ENCODE measurements at regions not wholly inside any gene's neighbourhood (a gene's known extent, or its start where the extent isn't known, plus 50 kb on each side); places are given as distances from the start of the nearest gene placed in this dataset.
A peak's percentile ranks its signal among the peaks of the same experiment; 100 is the strongest.

DNA sequence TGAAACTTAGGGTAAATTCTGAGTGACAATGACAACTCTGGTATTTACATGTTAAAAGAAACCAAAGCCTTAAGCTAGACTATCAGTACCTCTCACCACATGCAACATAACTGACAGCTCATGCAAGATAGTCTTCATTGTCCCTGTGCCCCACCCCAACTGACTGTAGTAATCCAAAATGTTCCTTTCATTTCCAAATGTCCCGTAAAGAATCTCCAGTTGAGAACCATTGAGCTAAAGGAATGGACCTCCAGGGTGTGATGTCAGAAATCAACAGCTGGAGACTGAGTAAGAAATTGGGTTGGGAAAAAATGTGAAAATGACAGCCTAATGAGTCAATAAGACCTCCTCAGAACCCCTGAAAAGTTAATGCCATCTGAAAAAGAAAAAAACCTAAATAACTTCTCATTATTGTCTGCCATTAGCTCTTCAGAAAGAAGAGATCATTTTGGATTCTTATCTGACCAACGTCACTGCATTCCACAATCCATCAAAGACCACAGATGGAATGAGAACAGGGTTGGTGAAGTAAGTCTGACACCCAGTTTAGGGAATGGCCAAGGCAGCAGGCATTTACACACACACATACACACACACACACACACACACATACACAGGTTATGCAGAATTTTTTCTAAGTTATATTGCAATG, 51.7 kb upstream of the ACVR2A start:
- TF ChIP-seq, protein P1, sequence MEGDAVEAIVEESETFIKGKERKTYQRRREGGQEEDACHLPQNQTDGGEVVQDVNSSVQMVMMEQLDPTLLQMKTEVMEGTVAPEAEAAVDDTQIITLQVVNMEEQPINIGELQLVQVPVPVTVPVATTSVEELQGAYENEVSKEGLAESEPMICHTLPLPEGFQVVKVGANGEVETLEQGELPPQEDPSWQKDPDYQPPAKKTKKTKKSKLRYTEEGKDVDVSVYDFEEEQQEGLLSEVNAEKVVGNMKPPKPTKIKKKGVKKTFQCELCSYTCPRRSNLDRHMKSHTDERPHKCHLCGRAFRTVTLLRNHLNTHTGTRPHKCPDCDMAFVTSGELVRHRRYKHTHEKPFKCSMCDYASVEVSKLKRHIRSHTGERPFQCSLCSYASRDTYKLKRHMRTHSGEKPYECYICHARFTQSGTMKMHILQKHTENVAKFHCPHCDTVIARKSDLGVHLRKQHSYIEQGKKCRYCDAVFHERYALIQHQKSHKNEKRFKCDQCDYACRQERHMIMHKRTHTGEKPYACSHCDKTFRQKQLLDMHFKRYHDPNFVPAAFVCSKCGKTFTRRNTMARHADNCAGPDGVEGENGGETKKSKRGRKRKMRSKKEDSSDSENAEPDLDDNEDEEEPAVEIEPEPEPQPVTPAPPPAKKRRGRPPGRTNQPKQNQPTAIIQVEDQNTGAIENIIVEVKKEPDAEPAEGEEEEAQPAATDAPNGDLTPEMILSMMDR (conservative IDR thresholded peaks at IDR 0.05; ENCODE audit: low read length) = no peak
- peak; percentile 74 for DNase-seq (ENCODE audit: low read depth)

DNA sequence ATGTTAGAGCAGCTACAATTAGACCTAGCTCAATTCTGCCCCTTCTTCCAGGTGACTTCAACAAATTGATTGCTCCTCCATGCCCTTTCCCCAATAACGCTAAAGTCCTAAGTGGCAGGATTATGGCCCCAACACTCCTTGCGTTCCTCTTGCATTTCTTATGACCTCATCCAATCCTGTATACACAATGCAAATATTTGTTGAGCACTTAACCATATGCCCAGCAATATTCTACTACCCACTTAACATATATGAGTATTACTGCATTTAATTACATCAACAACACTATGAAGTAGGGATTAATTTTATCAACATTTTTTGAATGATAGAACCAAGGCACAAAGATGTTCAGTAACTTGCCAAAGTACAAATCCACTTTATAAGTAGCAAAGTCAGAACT, 54.2 kb upstream of the ACVR2A start:
- H3K4me3 ChIP-seq (ENCODE audit: low read length) = no peak overlapping the region
- no peak for DNase-seq (ENCODE audit: low read depth)
- TF ChIP-seq, protein P1 (conservative IDR thresholded peaks at IDR 0.05; ENCODE audit: low read length) = no peak

More for the DNA sequence above, 51.7 kb upstream of the ACVR2A start:
- H3K4me3 ChIP-seq (ENCODE audit: low read length) = no peak overlapping the region

- DNase-seq (ENCODE audit: low read depth) = peak; percentile 65
- no peak overlapping the region for H3K4me3 ChIP-seq (ENCODE audit: low read length)
- TF ChIP-seq, protein P1 (conservative IDR thresholded peaks at IDR 0.05; ENCODE audit: low read length) = no peak
Observed at GRCh38 chr2:147789720-147790119, 55.1 kb upstream of the ACVR2A start.

DNA sequence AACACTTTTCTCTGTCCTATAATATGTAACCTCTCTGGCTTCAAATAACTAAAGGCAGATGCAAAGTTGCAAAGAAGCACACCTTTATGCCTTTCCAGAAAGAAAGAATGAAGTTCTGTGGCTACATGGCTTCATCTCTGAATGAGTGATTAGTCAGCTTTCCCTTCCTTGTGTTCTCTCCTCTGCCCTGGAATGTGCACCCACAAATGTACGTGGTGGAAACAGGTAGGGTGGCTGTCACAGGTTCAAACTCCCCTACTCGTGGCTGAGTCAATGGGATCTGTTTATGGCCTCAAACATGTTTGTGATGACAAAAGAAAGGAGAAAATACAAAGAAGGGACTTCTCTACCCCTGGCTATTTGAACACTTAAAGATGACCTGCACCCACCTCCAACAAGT, 55.5 kb upstream of the ACVR2A start:
- H3K4me3 ChIP-seq (ENCODE audit: low read length) = no peak overlapping the region
- TF ChIP-seq, protein P1 (conservative IDR thresholded peaks at IDR 0.05; ENCODE audit: low read length) = no peak
- no peak for DNase-seq (ENCODE audit: low read depth)

GRCh38 chr2:147782141-147782930, 62.5 kb upstream of the ACVR2A start:
- TF ChIP-seq, protein P1 (conservative IDR thresholded peaks at IDR 0.05; ENCODE audit: low read length) = no peak
- DNase-seq (ENCODE audit: low read depth) = peak; percentile 18
- H3K4me3 ChIP-seq (ENCODE audit: low read length) = no peak overlapping the region

GRCh38 chr2:147779440-147779839, 65.4 kb upstream of the ACVR2A start:
- no peak overlapping the region for H3K4me3 ChIP-seq (ENCODE audit: low read length)
- TF ChIP-seq, protein P1 (conservative IDR thresholded peaks at IDR 0.05; ENCODE audit: low read length) = no peak
- DNase-seq (ENCODE audit: low read depth) = no peak

DNA sequence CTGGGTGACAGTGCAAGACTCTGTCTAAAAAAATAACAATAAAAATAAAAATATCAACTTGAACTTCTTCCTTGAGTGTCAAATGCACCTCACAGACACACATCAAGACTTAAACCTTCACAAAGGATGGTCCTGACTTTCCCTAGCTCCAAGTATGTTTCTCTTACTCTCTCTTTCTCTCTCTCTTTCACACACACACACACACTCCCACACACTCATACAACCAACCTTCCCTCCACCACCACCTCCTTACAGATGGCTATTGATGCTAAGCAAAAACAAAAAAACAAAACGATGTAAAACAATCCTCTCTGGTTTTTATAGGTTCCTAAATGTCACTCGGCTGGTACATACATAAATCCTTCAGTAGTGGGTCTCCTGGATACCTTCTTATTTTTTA, 67.4 kb upstream of the ACVR2A start:
- H3K4me3 ChIP-seq (ENCODE audit: low read length) = no peak overlapping the region
- DNase-seq (ENCODE audit: low read depth) = no peak
- TF ChIP-seq, protein P1 (conservative IDR thresholded peaks at IDR 0.05; ENCODE audit: low read length) = no peak
